ENCODE measurements at regions not wholly inside any gene's neighbourhood (a gene's known extent, or its start where the extent isn't known, plus 50 kb on each side); places are given as distances from the start of the nearest gene placed in this dataset.
"Not testable (repeated sequence)": the region's sequence is repeated elsewhere in the genome, so short reads cannot be mapped to it uniquely, and the experiment has no call there.

GRCh38 chr5:68027519-68027918 lies 188.0 kb upstream of the PIK3R1 start:
- intact Hi-C loops (cut with DNase I): no loop called here
- H3K4me1 ChIP-seq: peaks cover 11 to 19% of the 10 kb centered on the region in 2 donors
- peak; percentile 21 to 55 for DNase-seq
- H3K27me3 ChIP-seq: no peaks in the 10 kb centered on the region
- H3K36me3 ChIP-seq: no peaks in the 10 kb centered on the region
- H3K9me3 ChIP-seq: no peaks in the 10 kb centered on the region
- peak overlapping the region; percentile 4 to 52 (median 51) for H3K27ac ChIP-seq
- no peak overlapping the region for H3K4me3 ChIP-seq (replicated peaks in 1 of 3)
- TF ChIP-seq POLR2A (IDR thresholded peaks at IDR 0.05): no peak
- TF ChIP-seq CTCF (IDR thresholded peaks at IDR 0.05): no peak
- 30 to 37% methylated on average over 4 of the region's 4 CpGs for WGBS, 2 donors

GRCh38 chr5:68026092-68026885 lies 189.3 kb upstream of the PIK3R1 start:
- Histone ChIP-seq H3K4me3 (replicated peaks in 1 of 3) (no peak overlapping the region), H3K27ac (no peak overlapping the region), H3K36me3 (no peaks in the 10 kb centered on the region), H3K9me3 (no peaks in the 10 kb centered on the region), H3K4me1 (peaks cover 11 to 19% of the 10 kb centered on the region in 2 donors), H3K27me3 (no peaks in the 10 kb centered on the region)
- intact Hi-C loops (cut with DNase I): no loop called here
- WGBS, 2 donors: 93% methylated on average over 1 of the region's 1 CpG
- no peak for TF ChIP-seq CTCF (IDR thresholded peaks at IDR 0.05)
- no peak for DNase-seq

GRCh38 chr5:68024426-68024825 lies 191.1 kb upstream of the PIK3R1 start:
- TF ChIP-seq CTCF (IDR thresholded peaks at IDR 0.05): no peak
- no peak for TF ChIP-seq POLR2A (IDR thresholded peaks at IDR 0.05)
- no peaks in the 10 kb centered on the region for H3K36me3 ChIP-seq
- no peaks in the 10 kb centered on the region for H3K27me3 ChIP-seq
- H3K4me1 ChIP-seq: peaks cover 11 to 19% of the 10 kb centered on the region in 2 donors
- DNase-seq: no peak
- H3K9me3 ChIP-seq: no peaks in the 10 kb centered on the region
- no peak overlapping the region for H3K4me3 ChIP-seq (replicated peaks in 1 of 3)
- intact Hi-C loops (cut with DNase I): no loop called here
- no peak overlapping the region for H3K27ac ChIP-seq

GRCh38 chr5:68021916-68022315 lies 193.6 kb upstream of the PIK3R1 start:
- H3K4me3 ChIP-seq (replicated peaks in 1 of 3): no peak overlapping the region
- no peaks in the 10 kb centered on the region for H3K9me3 ChIP-seq
- no peak overlapping the region for H3K27ac ChIP-seq
- H3K27me3 ChIP-seq: no peaks in the 10 kb centered on the region
- intact Hi-C loops (cut with DNase I): no loop called here
- DNase-seq: no peak
- 76 to 81% methylated on average over 4 of the region's 4 CpGs for WGBS, 2 donors
- peaks cover under 1% of the 10 kb centered on the region in 2 donors for H3K4me1 ChIP-seq
- H3K36me3 ChIP-seq: no peaks in the 10 kb centered on the region
- TF ChIP-seq POLR2A (IDR thresholded peaks at IDR 0.05): no peak
- TF ChIP-seq CTCF (IDR thresholded peaks at IDR 0.05): no peak

- H3K9me3 ChIP-seq: no peaks in the 10 kb centered on the region
- H3K4me3 ChIP-seq (replicated peaks in 1 of 3): no peak overlapping the region
- H3K27ac ChIP-seq: no peak overlapping the region
- TF ChIP-seq POLR2A (IDR thresholded peaks at IDR 0.05) (no peak), CTCF (IDR thresholded peaks at IDR 0.05) (no peak)
- no peaks in the 10 kb centered on the region for H3K36me3 ChIP-seq
- no peaks in the 10 kb centered on the region for H3K4me1 ChIP-seq
- H3K27me3 ChIP-seq: no peaks in the 10 kb centered on the region
- no peak for DNase-seq
- WGBS, 2 donors: 85 to 86% methylated on average over 2 of the region's 2 CpGs
- intact Hi-C loops (cut with DNase I): no loop called here
These were observed 194.3 kb upstream of the PIK3R1 start for GRCh38 chr5:68021227-68021626.

- H3K27ac ChIP-seq; intact Hi-C loops (cut with DNase I); H3K36me3 ChIP-seq; H3K4me3 ChIP-seq (replicated peaks in 1 of 3); H3K9me3 ChIP-seq; H3K4me1 ChIP-seq; DNase-seq; H3K27me3 ChIP-seq: not testable (repeated sequence)
- WGBS, 2 donors: 91 to 94% methylated on average over 22 to 31 of the region's 41 CpGs
These were observed 195.0 kb upstream of the PIK3R1 start for GRCh38 chr5:68020461-68020969.
